GM19452 (cell line): ENCODE measurements at regions not wholly inside any gene's neighbourhood (a gene's known extent, or its start where the extent isn't known, plus 50 kb on each side); places are given as distances from the start of the nearest gene placed in this dataset.

Experiments
- ATAC-seq: cut with Tn5 transposase; IDR thresholded peaks from one replicate; pipeline ENCODE4 v1.9.1; 2021; ENCODE audit not compliant: unreplicated experiment

- no peak for ATAC-seq
Measured at GRCh38 chr5:33343676-33344327, 97.0 kb upstream of the TARS1 start.

- ATAC-seq: no peak
Measured at GRCh38 chr5:33346534-33346933, 94.2 kb upstream of the TARS1 start.

- ATAC-seq: no peak
Measured at GRCh38 chr5:33361781-33362180, 79.0 kb upstream of the TARS1 start.

GRCh38 chr5:33362915-33363314, 77.8 kb upstream of the TARS1 start:
- no peak for ATAC-seq

- no peak for ATAC-seq
Measured at GRCh38 chr5:33363537-33363936, 77.2 kb upstream of the TARS1 start.

- no peak for ATAC-seq
Measured at GRCh38 chr5:33364406-33364805, 76.4 kb upstream of the TARS1 start.

- no peak for ATAC-seq
Measured at GRCh38 chr5:33367416-33367815, 73.3 kb upstream of the TARS1 start.

- no peak for ATAC-seq
Measured at GRCh38 chr5:33369485-33370465, 71.0 kb upstream of the TARS1 start.

- ATAC-seq: no peak
Measured at GRCh38 chr5:33370466-33370859, 70.3 kb upstream of the TARS1 start.

- ATAC-seq: no peak
Measured at GRCh38 chr5:33371660-33372059, 69.1 kb upstream of the TARS1 start.

- no peak for ATAC-seq
Measured at GRCh38 chr5:33372721-33373472, 67.9 kb upstream of the TARS1 start.

- no peak for ATAC-seq
Measured at GRCh38 chr5:33375900-33376299, 64.9 kb upstream of the TARS1 start.

GRCh38 chr5:33379757-33380156, 61.0 kb upstream of the TARS1 start:
- no peak for ATAC-seq

- no peak for ATAC-seq
Measured at GRCh38 chr5:33381243-33381642, 59.5 kb upstream of the TARS1 start.
